ENCODE measurements at regions not wholly inside any gene's neighbourhood (a gene's known extent, or its start where the extent isn't known, plus 50 kb on each side); places are given as distances from the start of the nearest gene placed in this dataset.
A peak's percentile ranks its signal among the peaks of the same experiment; 100 is the strongest.

GRCh38 chr5:175035882-175036533 lies 311.6 kb downstream of the MSX2 start:
- DNase-seq, result peak; percentile 51
- H3K36me3 Mint-ChIP-seq (ENCODE audit: low read depth), result no peaks in the 10 kb centered on the region
- WGBS, 2 experiments (ENCODE audit: insufficient coverage in 1 of 2, insufficient read length in 1 of 2), result 80% methylated on average over 1 of the region's 1 CpG; no CpG with 5 or more reads in 1 of the 2 experiments

GRCh38 chr5:175034924-175035323 lies 310.5 kb downstream of the MSX2 start:
- no peak overlapping the region for H3K27ac ChIP-seq (ENCODE audit: low read depth, low read length)
- DNase-seq, result no peak
- no peaks in the 10 kb centered on the region for H3K27me3 ChIP-seq (ENCODE audit: control insufficient read depth, insufficient read depth, low read length, poor library complexity, severe bottlenecking)
- no peak overlapping the region for H3K4me3 ChIP-seq (ENCODE audit: low read length)
- H3K9me3 ChIP-seq (ENCODE audit: control insufficient read depth, low read length), result no peaks in the 10 kb centered on the region
- Mint-ChIP-seq H3K9me3 (no peaks in the 10 kb centered on the region), H3K4me1 (no peaks in the 10 kb centered on the region), H3K36me3 (ENCODE audit: low read depth) (no peaks in the 10 kb centered on the region), H3K4me3 (no peak overlapping the region), H3K27ac (no peak overlapping the region), H3K27me3 (ENCODE audit: insufficient read depth) (peaks cover 2% of the 10 kb centered on the region)
- H3K9ac ChIP-seq (ENCODE audit: extremely low read depth, low read length, poor library complexity, severe bottlenecking), result no peak overlapping the region
- no peaks in the 10 kb centered on the region for H3K4me1 ChIP-seq (ENCODE audit: control insufficient read depth, insufficient read depth, low read length)
- H3K36me3 ChIP-seq (ENCODE audit: control insufficient read depth, insufficient read depth, low read length), result no peaks in the 10 kb centered on the region
- TF ChIP-seq CTCF (conservative IDR thresholded peaks at IDR 0.05), result no peak
- WGBS, 2 experiments (ENCODE audit: insufficient coverage in 1 of 2, insufficient read length in 1 of 2), result 89 to 90% methylated on average over 3 of the region's 3 CpGs

More at GRCh38 chr5:175035882-175036533, 311.6 kb downstream of the MSX2 start:
- H3K27me3 ChIP-seq (ENCODE audit: control insufficient read depth, insufficient read depth, low read length, poor library complexity, severe bottlenecking), result no peaks in the 10 kb centered on the region
- Mint-ChIP-seq H3K27me3 (ENCODE audit: insufficient read depth) (peaks cover 2% of the 10 kb centered on the region), H3K4me1 (no peaks in the 10 kb centered on the region), H3K27ac (no peak overlapping the region), H3K4me3 (no peak overlapping the region), H3K9me3 (no peaks in the 10 kb centered on the region)
- peak; percentile 44 for TF ChIP-seq CTCF (conservative IDR thresholded peaks at IDR 0.05)
- no peaks in the 10 kb centered on the region for H3K9me3 ChIP-seq (ENCODE audit: control insufficient read depth, low read length)
- H3K4me1 ChIP-seq (ENCODE audit: control insufficient read depth, insufficient read depth, low read length), result no peaks in the 10 kb centered on the region
- no peaks in the 10 kb centered on the region for H3K36me3 ChIP-seq (ENCODE audit: control insufficient read depth, insufficient read depth, low read length)
- H3K9ac ChIP-seq (ENCODE audit: extremely low read depth, low read length, poor library complexity, severe bottlenecking), result no peak overlapping the region
- H3K4me3 ChIP-seq (ENCODE audit: low read length), result no peak overlapping the region
- H3K27ac ChIP-seq (ENCODE audit: low read depth, low read length), result no peak overlapping the region

GRCh38 chr5:175032741-175033151 lies 308.4 kb downstream of the MSX2 start:
- WGBS, 2 experiments (ENCODE audit: insufficient coverage in 1 of 2, insufficient read length in 1 of 2), result 90 to 93% methylated on average over 4 of the region's 4 CpGs
- no peak for TF ChIP-seq CTCF (conservative IDR thresholded peaks at IDR 0.05)

More at GRCh38 chr5:175032741-175033151, 308.4 kb downstream of the MSX2 start:
- no peak for DNase-seq
- Mint-ChIP-seq H3K27me3 (ENCODE audit: insufficient read depth) (peaks cover 2% of the 10 kb centered on the region), H3K27ac (no peak overlapping the region), H3K4me1 (no peaks in the 10 kb centered on the region), H3K4me3 (no peak overlapping the region), H3K36me3 (ENCODE audit: low read depth) (no peaks in the 10 kb centered on the region), H3K9me3 (no peaks in the 10 kb centered on the region)
- Histone ChIP-seq H3K9ac (ENCODE audit: extremely low read depth, low read length, poor library complexity, severe bottlenecking) (no peak overlapping the region), H3K4me1 (ENCODE audit: control insufficient read depth, insufficient read depth, low read length) (no peaks in the 10 kb centered on the region), H3K27ac (ENCODE audit: low read depth, low read length) (no peak overlapping the region), H3K9me3 (ENCODE audit: control insufficient read depth, low read length) (no peaks in the 10 kb centered on the region), H3K4me3 (ENCODE audit: low read length) (no peak overlapping the region), H3K36me3 (ENCODE audit: control insufficient read depth, insufficient read depth, low read length) (no peaks in the 10 kb centered on the region), H3K27me3 (ENCODE audit: control insufficient read depth, insufficient read depth, low read length, poor library complexity, severe bottlenecking) (no peaks in the 10 kb centered on the region)

Data from endodermal cell (in vitro differentiated cells).